ENCODE measurements at regions not wholly inside any gene's neighbourhood (a gene's known extent, or its start where the extent isn't known, plus 50 kb on each side); places are given as distances from the start of the nearest gene placed in this dataset.

GRCh38 chr7:153023194-153023592, 263.6 kb downstream of the ACTR3B start:
- Mint-ChIP-seq H3K4me3 (no peak overlapping the region), H3K27ac (no peak overlapping the region), H3K27me3 (ENCODE audit: low read depth) (no peaks in the 10 kb centered on the region), H3K36me3 (no peaks in the 10 kb centered on the region), H3K9me3 (peaks cover 5% of the 10 kb centered on the region), H3K4me1 (no peaks in the 10 kb centered on the region)
- TF ChIP-seq, protein P1, sequence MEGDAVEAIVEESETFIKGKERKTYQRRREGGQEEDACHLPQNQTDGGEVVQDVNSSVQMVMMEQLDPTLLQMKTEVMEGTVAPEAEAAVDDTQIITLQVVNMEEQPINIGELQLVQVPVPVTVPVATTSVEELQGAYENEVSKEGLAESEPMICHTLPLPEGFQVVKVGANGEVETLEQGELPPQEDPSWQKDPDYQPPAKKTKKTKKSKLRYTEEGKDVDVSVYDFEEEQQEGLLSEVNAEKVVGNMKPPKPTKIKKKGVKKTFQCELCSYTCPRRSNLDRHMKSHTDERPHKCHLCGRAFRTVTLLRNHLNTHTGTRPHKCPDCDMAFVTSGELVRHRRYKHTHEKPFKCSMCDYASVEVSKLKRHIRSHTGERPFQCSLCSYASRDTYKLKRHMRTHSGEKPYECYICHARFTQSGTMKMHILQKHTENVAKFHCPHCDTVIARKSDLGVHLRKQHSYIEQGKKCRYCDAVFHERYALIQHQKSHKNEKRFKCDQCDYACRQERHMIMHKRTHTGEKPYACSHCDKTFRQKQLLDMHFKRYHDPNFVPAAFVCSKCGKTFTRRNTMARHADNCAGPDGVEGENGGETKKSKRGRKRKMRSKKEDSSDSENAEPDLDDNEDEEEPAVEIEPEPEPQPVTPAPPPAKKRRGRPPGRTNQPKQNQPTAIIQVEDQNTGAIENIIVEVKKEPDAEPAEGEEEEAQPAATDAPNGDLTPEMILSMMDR (IDR thresholded peaks at IDR 0.05; ENCODE audit: unreplicated experiment): no peak
- DNase-seq (ENCODE audit: low spot score in 2 of 2, unreplicated experiment in 2 of 2): no peak

- DNase-seq (ENCODE audit: low spot score in 2 of 2, unreplicated experiment in 2 of 2): no peak
- Mint-ChIP-seq H3K27ac (no peak overlapping the region), H3K36me3 (no peaks in the 10 kb centered on the region), H3K4me1 (no peaks in the 10 kb centered on the region), H3K4me3 (no peak overlapping the region), H3K27me3 (ENCODE audit: low read depth) (no peaks in the 10 kb centered on the region), H3K9me3 (no peaks in the 10 kb centered on the region)
- TF ChIP-seq, protein P1 (IDR thresholded peaks at IDR 0.05; ENCODE audit: unreplicated experiment): no peak
These were observed 267.7 kb downstream of the ACTR3B start for GRCh38 chr7:153027210-153027609.

GRCh38 chr7:153027904-153028303, 268.4 kb downstream of the ACTR3B start:
- H3K27ac Mint-ChIP-seq: no peak overlapping the region
- DNase-seq (ENCODE audit: low spot score in 2 of 2, unreplicated experiment in 2 of 2): no peak
- H3K36me3 Mint-ChIP-seq: no peaks in the 10 kb centered on the region
- H3K9me3 Mint-ChIP-seq: no peaks in the 10 kb centered on the region
- TF ChIP-seq, protein P1 (IDR thresholded peaks at IDR 0.05; ENCODE audit: unreplicated experiment): no peak
- no peak overlapping the region for H3K4me3 Mint-ChIP-seq
- H3K27me3 Mint-ChIP-seq (ENCODE audit: low read depth): no peaks in the 10 kb centered on the region
- H3K4me1 Mint-ChIP-seq: no peaks in the 10 kb centered on the region

DNA sequence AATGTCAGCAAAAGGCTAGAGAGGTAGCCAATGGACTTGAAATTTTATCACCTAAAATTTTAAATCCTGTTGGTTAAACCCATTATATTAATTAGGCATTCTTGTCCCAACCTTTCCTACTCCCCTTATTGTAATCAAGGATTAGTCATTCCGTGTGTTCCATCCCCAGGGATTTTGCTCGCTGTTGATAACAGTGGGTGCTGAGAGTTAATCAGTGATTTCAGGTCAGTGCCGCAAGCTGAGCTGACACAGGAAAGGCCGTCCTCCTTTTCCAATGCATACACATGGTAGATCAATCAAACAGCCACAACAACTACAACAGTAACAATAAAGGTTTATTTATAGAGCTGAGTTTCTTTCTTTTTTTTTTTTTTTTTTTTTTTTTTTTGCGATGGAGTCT, 271.4 kb downstream of the ACTR3B start:
- Mint-ChIP-seq H3K27ac (no peak overlapping the region), H3K9me3 (no peaks in the 10 kb centered on the region), H3K36me3 (no peaks in the 10 kb centered on the region), H3K4me1 (no peaks in the 10 kb centered on the region), H3K4me3 (no peak overlapping the region), H3K27me3 (ENCODE audit: low read depth) (no peaks in the 10 kb centered on the region)
- DNase-seq (ENCODE audit: low spot score in 2 of 2, unreplicated experiment in 2 of 2): no peak
- TF ChIP-seq, protein P1 (IDR thresholded peaks at IDR 0.05; ENCODE audit: unreplicated experiment): no peak

GRCh38 chr7:153034791-153035190, 275.2 kb downstream of the ACTR3B start:
- TF ChIP-seq, protein P1 (IDR thresholded peaks at IDR 0.05; ENCODE audit: unreplicated experiment): no peak
- Mint-ChIP-seq H3K4me1 (no peaks in the 10 kb centered on the region), H3K27me3 (ENCODE audit: low read depth) (no peaks in the 10 kb centered on the region), H3K9me3 (peaks cover 4% of the 10 kb centered on the region), H3K4me3 (no peak overlapping the region), H3K36me3 (no peaks in the 10 kb centered on the region), H3K27ac (no peak overlapping the region)
- DNase-seq (ENCODE audit: low spot score in 2 of 2, unreplicated experiment in 2 of 2): no peak

Data from mesothelial cell of epicardium (in vitro differentiated cells).